ENCODE measurements at regions not wholly inside any gene's neighbourhood (a gene's known extent, or its start where the extent isn't known, plus 50 kb on each side); places are given as distances from the start of the nearest gene placed in this dataset.

DNA sequence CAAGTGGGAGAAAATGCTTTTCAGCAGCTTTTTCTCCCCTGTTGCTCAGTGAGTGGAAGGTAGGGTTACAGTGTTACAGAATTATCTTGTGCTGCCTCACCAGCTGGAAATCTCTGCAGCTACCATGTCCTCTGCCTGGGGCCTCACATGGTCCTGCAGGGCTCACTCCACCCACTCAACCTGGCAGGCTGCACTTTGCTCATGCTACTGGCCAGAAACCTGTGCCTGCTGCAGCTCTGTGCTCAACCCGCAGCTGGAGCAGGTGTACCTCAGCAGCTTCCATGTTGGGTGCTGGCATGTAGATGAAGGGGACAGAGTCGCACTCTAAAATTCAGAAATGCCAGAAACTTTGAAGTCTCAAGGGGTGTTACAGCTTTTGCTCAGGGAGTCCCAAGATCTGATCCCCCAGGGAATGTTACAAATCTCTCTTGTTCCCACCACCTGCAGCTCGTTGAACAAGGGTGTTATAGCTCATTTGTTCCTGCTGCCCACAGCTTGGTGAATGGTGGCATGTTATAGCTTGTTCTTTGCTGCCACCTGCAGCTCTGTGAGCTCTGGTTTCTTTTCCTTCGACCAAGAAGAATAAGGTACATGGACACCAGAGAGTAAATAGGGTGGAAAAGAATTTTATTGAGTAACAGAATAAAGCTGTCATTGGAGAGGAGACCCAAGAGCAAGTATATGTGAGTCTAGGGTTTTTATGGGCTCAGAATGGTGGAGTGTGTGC, 845.8 kb downstream of the TECRL start:
- Histone ChIP-seq H3K4me1 (ENCODE audit: control insufficient read depth, insufficient read depth, low read length) (no peaks in the 10 kb centered on the region), H3K4me3 (ENCODE audit: low read depth, low read length) (no peak overlapping the region), H3K36me3 (ENCODE audit: control insufficient read depth, insufficient read depth, low read length) (no peaks in the 10 kb centered on the region), H3K27ac (ENCODE audit: low read depth, low read length) (no peak overlapping the region), H3K9ac (ENCODE audit: low read length) (no peak overlapping the region), H3K27me3 (ENCODE audit: control insufficient read depth, insufficient read depth, low read length) (no peaks in the 10 kb centered on the region), H3K9me3 (ENCODE audit: control insufficient read depth, insufficient read depth, low read depth, low read length) (0 out of 2 replicates have a peak, but pooled peaks cover 5% of the 10 kb centered on the region)

- Histone ChIP-seq H3K27me3 (ENCODE audit: control insufficient read depth, insufficient read depth, low read length) (no peaks in the 10 kb centered on the region), H3K36me3 (ENCODE audit: control insufficient read depth, insufficient read depth, low read length) (no peaks in the 10 kb centered on the region), H3K27ac (ENCODE audit: low read depth, low read length) (no peak overlapping the region), H3K9ac (ENCODE audit: low read length) (no peak overlapping the region), H3K9me3 (ENCODE audit: control insufficient read depth, insufficient read depth, low read depth, low read length) (0 out of 2 replicates have a peak, but pooled peaks cover 5% of the 10 kb centered on the region), H3K4me1 (ENCODE audit: control insufficient read depth, insufficient read depth, low read length) (no peaks in the 10 kb centered on the region), H3K4me3 (ENCODE audit: low read depth, low read length) (no peak overlapping the region)
These were observed 850.5 kb downstream of the TECRL start for GRCh38 chr4:63558709-63559108.

DNA sequence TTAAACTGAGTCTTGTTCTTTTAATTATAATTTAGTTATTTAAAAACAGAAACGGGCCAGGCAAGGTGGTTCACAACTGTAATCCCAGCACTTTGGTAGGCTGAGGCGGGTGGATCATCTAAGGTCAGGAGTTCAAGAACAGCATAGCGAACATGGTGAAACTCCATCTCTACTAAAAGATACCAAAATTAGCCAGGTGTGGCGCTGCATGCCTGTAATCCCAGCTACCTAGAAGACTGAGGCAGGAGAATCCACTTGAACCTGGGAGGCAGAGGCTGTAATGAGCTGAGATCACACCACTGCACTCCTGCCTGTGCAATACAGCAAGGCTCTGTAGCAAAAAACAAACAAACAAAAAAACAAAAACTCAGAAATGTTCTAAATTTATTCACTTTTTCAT, 852.9 kb downstream of the TECRL start:
- Histone ChIP-seq H3K36me3 (ENCODE audit: control insufficient read depth, insufficient read depth, low read length) (no peaks in the 10 kb centered on the region), H3K9ac (ENCODE audit: low read length) (no peak overlapping the region), H3K4me1 (ENCODE audit: control insufficient read depth, insufficient read depth, low read length) (no peaks in the 10 kb centered on the region), H3K27me3 (ENCODE audit: control insufficient read depth, insufficient read depth, low read length) (no peaks in the 10 kb centered on the region), H3K4me3 (ENCODE audit: low read depth, low read length) (no peak overlapping the region), H3K27ac (ENCODE audit: low read depth, low read length) (no peak overlapping the region), H3K9me3 (ENCODE audit: control insufficient read depth, insufficient read depth, low read depth, low read length) (0 out of 2 replicates have a peak, but pooled peaks cover 5% of the 10 kb centered on the region)

DNA sequence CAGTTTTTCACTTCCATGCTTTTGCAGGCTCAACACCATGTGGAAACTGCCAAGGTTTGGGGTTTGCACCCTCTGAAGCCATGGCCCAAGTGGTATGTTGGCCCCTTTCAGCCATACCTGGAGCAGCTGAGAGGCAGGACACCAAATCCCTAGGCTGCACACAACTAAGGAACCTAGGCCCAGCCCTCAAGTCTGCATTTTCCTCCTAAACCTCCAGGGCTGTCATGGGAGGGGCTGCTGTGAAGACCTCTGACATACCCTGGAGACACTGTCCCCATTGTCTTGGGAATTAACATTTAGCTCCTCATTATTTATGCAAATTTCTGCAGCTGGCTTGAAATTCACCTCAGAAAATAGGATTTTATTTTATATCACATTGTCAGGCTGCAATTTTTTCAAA, 856.1 kb downstream of the TECRL start:
- Histone ChIP-seq H3K27ac (ENCODE audit: low read depth, low read length) (no peak overlapping the region), H3K36me3 (ENCODE audit: control insufficient read depth, insufficient read depth, low read length) (no peaks in the 10 kb centered on the region), H3K9me3 (ENCODE audit: control insufficient read depth, insufficient read depth, low read depth, low read length) (no peaks in the 10 kb centered on the region), H3K4me3 (ENCODE audit: low read depth, low read length) (no peak overlapping the region), H3K4me1 (ENCODE audit: control insufficient read depth, insufficient read depth, low read length) (no peaks in the 10 kb centered on the region), H3K9ac (ENCODE audit: low read length) (no peak overlapping the region), H3K27me3 (ENCODE audit: control insufficient read depth, insufficient read depth, low read length) (no peaks in the 10 kb centered on the region)

- no peak overlapping the region for H3K9ac ChIP-seq (ENCODE audit: low read length)
- H3K27ac ChIP-seq (ENCODE audit: low read depth, low read length): no peak overlapping the region
- no peaks in the 10 kb centered on the region for H3K27me3 ChIP-seq (ENCODE audit: control insufficient read depth, insufficient read depth, low read length)
- H3K4me3 ChIP-seq (ENCODE audit: low read depth, low read length): no peak overlapping the region
- no peaks in the 10 kb centered on the region for H3K9me3 ChIP-seq (ENCODE audit: control insufficient read depth, insufficient read depth, low read depth, low read length)
- no peaks in the 10 kb centered on the region for H3K4me1 ChIP-seq (ENCODE audit: control insufficient read depth, insufficient read depth, low read length)
- H3K36me3 ChIP-seq (ENCODE audit: control insufficient read depth, insufficient read depth, low read length): no peaks in the 10 kb centered on the region
These were observed 867.4 kb downstream of the TECRL start for GRCh38 chr4:63541828-63542227.

DNA sequence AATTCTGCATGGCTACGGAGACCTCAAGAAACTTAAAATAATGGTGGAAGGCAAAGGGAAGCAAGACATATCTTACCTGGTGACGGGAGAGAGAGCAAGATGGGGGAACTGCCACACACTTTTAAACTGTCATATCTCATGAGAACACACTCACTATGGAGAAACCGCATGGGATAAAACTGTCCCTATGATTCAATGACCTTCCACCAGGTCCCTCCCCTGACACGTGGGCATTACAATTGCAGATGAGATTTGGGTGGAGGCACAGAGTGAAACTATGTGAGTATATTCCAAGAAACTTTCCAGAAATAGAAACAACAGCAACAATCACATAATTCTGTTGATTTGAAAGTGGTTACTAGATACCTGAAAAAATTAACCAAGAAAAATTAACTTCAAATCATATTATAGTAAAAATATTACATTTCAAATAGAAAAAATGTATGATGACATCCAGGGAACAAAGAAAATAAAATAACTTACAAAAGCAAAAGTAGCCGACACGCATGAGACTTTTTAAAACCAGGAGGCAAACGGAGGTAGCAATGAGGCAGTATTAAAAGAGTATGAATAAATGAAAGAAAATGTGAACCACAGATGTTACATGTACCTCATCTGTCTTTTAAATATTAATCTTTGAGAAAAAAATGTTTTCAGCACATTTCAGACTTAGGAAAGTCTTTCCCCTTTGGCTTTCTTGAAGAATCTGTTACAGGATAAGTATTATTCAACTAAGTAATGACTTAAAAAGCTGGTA, 879.5 kb downstream of the TECRL start:
- Histone ChIP-seq H3K27ac (ENCODE audit: low read depth, low read length) (no peak overlapping the region), H3K27me3 (ENCODE audit: control insufficient read depth, insufficient read depth, low read length) (no peaks in the 10 kb centered on the region), H3K4me1 (ENCODE audit: control insufficient read depth, insufficient read depth, low read length) (no peaks in the 10 kb centered on the region), H3K9me3 (ENCODE audit: control insufficient read depth, insufficient read depth, low read depth, low read length) (no peaks in the 10 kb centered on the region), H3K9ac (ENCODE audit: low read length) (no peak overlapping the region), H3K36me3 (ENCODE audit: control insufficient read depth, insufficient read depth, low read length) (no peaks in the 10 kb centered on the region), H3K4me3 (ENCODE audit: low read depth, low read length) (no peak overlapping the region)

DNA sequence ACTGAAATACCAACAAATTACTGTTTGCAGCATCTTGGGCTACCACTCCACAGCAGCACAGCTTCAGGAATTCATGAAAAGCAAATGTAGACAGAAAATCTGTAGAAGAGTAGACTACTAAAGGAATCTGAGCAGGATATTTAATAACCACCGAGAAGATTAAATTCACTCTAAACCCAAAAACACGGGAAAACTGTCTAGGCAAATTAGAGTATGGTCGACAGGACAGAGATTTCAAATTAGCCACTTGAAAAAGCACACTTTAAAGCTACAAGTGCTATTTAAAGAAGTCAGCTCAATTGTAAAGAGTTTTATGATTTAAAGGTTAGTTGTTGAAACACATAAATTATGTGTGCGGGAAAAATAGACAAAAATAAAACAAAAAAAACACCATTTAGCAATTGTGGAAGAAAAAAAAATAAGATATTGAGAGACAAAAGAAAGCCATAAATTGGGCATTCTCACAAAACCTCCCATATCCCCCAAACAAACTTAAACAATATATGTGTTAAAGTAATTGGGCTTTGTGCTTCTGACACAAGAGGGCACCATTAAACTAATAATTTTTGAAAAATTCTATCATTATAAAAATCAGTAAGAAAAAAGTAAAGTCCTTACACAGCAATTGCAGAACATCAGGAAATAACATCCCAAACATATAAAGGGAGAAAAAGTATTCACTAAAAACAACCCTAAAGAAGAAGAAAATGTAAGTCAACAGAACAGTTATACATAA, 880.8 kb downstream of the TECRL start:
- no peak overlapping the region for H3K4me3 ChIP-seq (ENCODE audit: low read depth, low read length)
- H3K36me3 ChIP-seq (ENCODE audit: control insufficient read depth, insufficient read depth, low read length): no peaks in the 10 kb centered on the region
- no peaks in the 10 kb centered on the region for H3K9me3 ChIP-seq (ENCODE audit: control insufficient read depth, insufficient read depth, low read depth, low read length)
- H3K27me3 ChIP-seq (ENCODE audit: control insufficient read depth, insufficient read depth, low read length): no peaks in the 10 kb centered on the region
- H3K9ac ChIP-seq (ENCODE audit: low read length): no peak overlapping the region
- H3K27ac ChIP-seq (ENCODE audit: low read depth, low read length): no peak overlapping the region
- H3K4me1 ChIP-seq (ENCODE audit: control insufficient read depth, insufficient read depth, low read length): no peaks in the 10 kb centered on the region

- peaks cover 5% of the 10 kb centered on the region for H3K9me3 ChIP-seq (ENCODE audit: control insufficient read depth, insufficient read depth, low read depth, low read length)
- H3K27me3 ChIP-seq (ENCODE audit: control insufficient read depth, insufficient read depth, low read length): no peaks in the 10 kb centered on the region
- no peak overlapping the region for H3K27ac ChIP-seq (ENCODE audit: low read depth, low read length)
- no peak overlapping the region for H3K4me3 ChIP-seq (ENCODE audit: low read depth, low read length)
- no peaks in the 10 kb centered on the region for H3K4me1 ChIP-seq (ENCODE audit: control insufficient read depth, insufficient read depth, low read length)
- no peak overlapping the region for H3K9ac ChIP-seq (ENCODE audit: low read length)
- H3K36me3 ChIP-seq (ENCODE audit: control insufficient read depth, insufficient read depth, low read length): no peaks in the 10 kb centered on the region
These were observed 883.0 kb downstream of the TECRL start for GRCh38 chr4:63526251-63526650.

DNA sequence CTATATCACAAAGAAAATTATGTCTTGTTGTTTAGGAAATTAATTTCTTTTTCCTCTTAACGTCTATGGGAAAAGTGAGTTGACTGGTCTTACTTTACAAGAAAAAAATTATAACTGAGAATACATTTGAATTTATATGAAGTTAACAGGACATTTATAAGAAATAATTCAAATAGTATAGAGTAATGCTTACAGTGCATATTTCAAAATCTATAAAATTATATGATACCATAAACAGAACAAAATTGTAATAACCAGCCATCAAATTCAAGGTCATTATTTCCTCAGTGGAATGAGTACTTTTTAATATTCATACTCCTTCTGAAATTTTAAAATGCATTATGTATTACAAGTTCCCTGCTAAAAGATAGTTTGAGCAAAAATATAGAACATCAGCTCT, 884.5 kb downstream of the TECRL start:
- no peak overlapping the region for H3K9ac ChIP-seq (ENCODE audit: low read length)
- H3K4me3 ChIP-seq (ENCODE audit: low read depth, low read length): no peak overlapping the region
- no peak overlapping the region for H3K27ac ChIP-seq (ENCODE audit: low read depth, low read length)
- no peaks in the 10 kb centered on the region for H3K36me3 ChIP-seq (ENCODE audit: control insufficient read depth, insufficient read depth, low read length)
- no peaks in the 10 kb centered on the region for H3K4me1 ChIP-seq (ENCODE audit: control insufficient read depth, insufficient read depth, low read length)
- H3K27me3 ChIP-seq (ENCODE audit: control insufficient read depth, insufficient read depth, low read length): no peaks in the 10 kb centered on the region
- peaks cover 15% of the 10 kb centered on the region for H3K9me3 ChIP-seq (ENCODE audit: control insufficient read depth, insufficient read depth, low read depth, low read length)

DNA sequence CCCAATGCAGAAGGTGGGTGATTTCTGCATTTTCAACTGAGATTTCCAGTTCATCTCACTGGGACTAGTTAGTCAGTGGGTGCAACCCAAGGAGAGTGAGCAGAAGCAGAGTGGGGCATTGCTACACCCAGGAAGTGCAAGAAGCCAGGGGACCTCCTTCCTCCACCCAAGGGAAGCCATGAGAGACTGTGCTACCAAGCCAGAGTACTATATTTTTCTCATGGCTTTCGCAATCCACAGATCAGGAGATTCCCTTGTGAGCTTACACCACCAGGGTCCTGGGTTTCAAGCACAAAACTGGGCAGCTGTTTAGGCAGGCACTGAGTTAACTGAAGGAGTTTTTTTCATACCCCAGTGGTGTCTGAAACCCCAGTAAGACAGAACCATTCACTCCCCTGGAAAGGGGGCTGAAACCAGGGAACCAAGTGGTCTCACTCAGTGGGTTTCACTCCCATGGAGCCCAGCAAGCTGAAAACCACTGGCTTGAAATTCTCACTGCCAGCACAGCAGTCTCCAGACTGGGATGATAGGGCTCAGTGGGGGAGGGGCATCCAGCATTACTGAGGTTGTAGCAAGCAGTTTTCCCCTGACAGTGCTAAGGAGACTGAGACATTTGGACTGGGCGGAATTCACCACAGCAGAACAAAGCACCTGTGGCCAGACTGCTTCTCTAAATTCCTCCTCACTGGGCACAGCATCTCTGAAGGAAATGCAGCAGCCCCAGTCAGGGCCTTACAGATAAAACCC, 903.4 kb downstream of the TECRL start:
- Histone ChIP-seq H3K9ac (ENCODE audit: low read length) (no peak overlapping the region), H3K27me3 (ENCODE audit: control insufficient read depth, insufficient read depth, low read length) (no peaks in the 10 kb centered on the region), H3K9me3 (ENCODE audit: control insufficient read depth, insufficient read depth, low read depth, low read length) (no peaks in the 10 kb centered on the region), H3K4me3 (ENCODE audit: low read depth, low read length) (no peak overlapping the region; the same call in 1 of the 2 replicates), H3K27ac (ENCODE audit: low read depth, low read length) (no peak overlapping the region; the same call in 1 of the 2 replicates), H3K36me3 (ENCODE audit: control insufficient read depth, insufficient read depth, low read length) (no peaks in the 10 kb centered on the region), H3K4me1 (ENCODE audit: control insufficient read depth, insufficient read depth, low read length) (peaks cover 9% of the 10 kb centered on the region; the same call in 1 of the 2 replicates)

All from HUES6 (cell line).